ENCODE measurements at regions not wholly inside any gene's neighbourhood (a gene's known extent, or its start where the extent isn't known, plus 50 kb on each side); places are given as distances from the start of the nearest gene placed in this dataset.

- Histone ChIP-seq H3K27ac (no peak overlapping the region), H3K27me3 (replicated peaks; ENCODE audit: insufficient read depth) (no peaks in the 10 kb centered on the region), H3K36me3 (no peaks in the 10 kb centered on the region), H3K9me3 (no peaks in the 10 kb centered on the region), H3K4me3 (no peak overlapping the region), H3K4me1 (ENCODE audit: control insufficient read depth in 1 of 2, low read depth in 2 of 2) (no peaks in the 10 kb centered on the region)
- ATAC-seq (ENCODE audit: insufficient number of reproducible peaks, low FRiP score, low read depth) (no peak), DNase-seq (ENCODE audit: low spot score) (no peak)
- TF ChIP-seq, protein P1, sequence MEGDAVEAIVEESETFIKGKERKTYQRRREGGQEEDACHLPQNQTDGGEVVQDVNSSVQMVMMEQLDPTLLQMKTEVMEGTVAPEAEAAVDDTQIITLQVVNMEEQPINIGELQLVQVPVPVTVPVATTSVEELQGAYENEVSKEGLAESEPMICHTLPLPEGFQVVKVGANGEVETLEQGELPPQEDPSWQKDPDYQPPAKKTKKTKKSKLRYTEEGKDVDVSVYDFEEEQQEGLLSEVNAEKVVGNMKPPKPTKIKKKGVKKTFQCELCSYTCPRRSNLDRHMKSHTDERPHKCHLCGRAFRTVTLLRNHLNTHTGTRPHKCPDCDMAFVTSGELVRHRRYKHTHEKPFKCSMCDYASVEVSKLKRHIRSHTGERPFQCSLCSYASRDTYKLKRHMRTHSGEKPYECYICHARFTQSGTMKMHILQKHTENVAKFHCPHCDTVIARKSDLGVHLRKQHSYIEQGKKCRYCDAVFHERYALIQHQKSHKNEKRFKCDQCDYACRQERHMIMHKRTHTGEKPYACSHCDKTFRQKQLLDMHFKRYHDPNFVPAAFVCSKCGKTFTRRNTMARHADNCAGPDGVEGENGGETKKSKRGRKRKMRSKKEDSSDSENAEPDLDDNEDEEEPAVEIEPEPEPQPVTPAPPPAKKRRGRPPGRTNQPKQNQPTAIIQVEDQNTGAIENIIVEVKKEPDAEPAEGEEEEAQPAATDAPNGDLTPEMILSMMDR (IDR thresholded peaks at IDR 0.05): no peak
These were observed 162.1 kb upstream of the TBX18 start for GRCh38 chr6:84926189-84927155.

DNA sequence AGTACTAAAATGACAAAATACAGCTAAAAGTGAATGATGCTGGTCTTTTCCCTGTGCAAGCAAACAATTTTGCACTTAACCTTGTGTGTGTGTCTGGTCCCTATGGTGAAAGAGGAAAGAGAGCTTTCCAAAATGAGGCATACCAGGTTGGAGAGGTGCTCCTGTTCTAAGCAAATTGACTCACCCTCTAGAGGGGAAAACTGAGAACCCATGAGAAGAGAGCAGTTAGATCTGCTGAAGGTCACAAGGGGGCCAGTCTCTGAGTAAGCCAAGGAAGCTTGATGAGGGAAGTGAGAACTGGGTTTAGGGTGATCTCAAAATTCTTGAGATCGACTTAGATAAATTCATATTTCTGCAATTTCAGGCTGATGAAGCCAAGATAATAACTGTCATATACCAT lies 157.5 kb upstream of the TBX18 start:
- Histone ChIP-seq H3K9me3 (no peaks in the 10 kb centered on the region), H3K27ac (no peak overlapping the region), H3K36me3 (no peaks in the 10 kb centered on the region), H3K4me3 (no peak overlapping the region), H3K27me3 (replicated peaks; ENCODE audit: insufficient read depth) (no peaks in the 10 kb centered on the region), H3K4me1 (ENCODE audit: control insufficient read depth in 1 of 2, low read depth in 2 of 2) (no peaks in the 10 kb centered on the region)
- DNase-seq (ENCODE audit: low spot score) (no peak), ATAC-seq (ENCODE audit: insufficient number of reproducible peaks, low FRiP score, low read depth) (no peak)
- TF ChIP-seq, protein P1 (IDR thresholded peaks at IDR 0.05): no peak

DNA sequence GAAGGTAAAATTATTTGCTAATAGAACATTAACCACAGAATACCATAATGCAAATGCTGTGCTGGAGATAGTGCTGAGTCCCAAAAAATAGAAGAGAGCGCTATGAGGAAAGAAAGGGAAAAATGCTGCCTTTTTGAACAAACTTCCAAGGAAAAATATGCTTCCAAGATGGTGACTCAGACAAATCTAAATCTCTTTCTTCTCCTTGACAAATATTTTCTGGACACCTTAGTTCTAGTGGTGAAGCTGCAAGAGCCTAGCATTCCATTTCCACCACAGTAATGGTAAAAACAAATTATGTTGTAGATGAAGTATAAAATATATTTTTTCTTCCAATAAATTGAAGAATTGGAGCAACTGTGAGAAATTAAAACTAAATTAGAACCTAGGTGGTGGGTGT lies 155.6 kb upstream of the TBX18 start:
- no peaks in the 10 kb centered on the region for H3K9me3 ChIP-seq
- DNase-seq (ENCODE audit: low spot score) (no peak), ATAC-seq (ENCODE audit: insufficient number of reproducible peaks, low FRiP score, low read depth) (no peak)
- TF ChIP-seq, protein P1 (IDR thresholded peaks at IDR 0.05): no peak
- no peaks in the 10 kb centered on the region for H3K36me3 ChIP-seq
- no peak overlapping the region for H3K4me3 ChIP-seq
- no peaks in the 10 kb centered on the region for H3K27me3 ChIP-seq (replicated peaks; ENCODE audit: insufficient read depth)
- H3K27ac ChIP-seq: no peak overlapping the region
- H3K4me1 ChIP-seq (ENCODE audit: control insufficient read depth in 1 of 2, low read depth in 2 of 2): no peaks in the 10 kb centered on the region

DNA sequence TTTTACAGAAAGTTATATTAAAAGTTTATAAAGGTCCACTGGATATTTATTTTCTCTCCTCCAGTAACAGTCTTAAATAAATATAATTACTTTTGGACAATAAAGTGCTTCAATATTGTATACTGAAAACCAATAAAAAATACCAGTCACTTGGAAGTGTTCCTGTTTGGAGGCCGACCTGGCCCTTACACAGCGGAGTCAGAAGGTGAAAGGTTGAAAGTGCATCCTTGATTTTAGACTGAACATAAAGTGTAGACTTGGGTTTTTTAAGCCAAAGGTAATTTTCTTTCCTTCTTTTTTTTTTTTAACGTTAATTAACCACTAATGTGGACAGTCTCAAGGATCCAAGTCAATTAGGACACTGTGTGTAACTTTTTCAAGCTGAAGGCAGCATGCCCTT lies 152.3 kb upstream of the TBX18 start:
- Histone ChIP-seq H3K4me1 (ENCODE audit: control insufficient read depth in 1 of 2, low read depth in 2 of 2) (no peaks in the 10 kb centered on the region), H3K4me3 (no peak overlapping the region), H3K27ac (no peak overlapping the region), H3K9me3 (no peaks in the 10 kb centered on the region), H3K27me3 (replicated peaks; ENCODE audit: insufficient read depth) (no peaks in the 10 kb centered on the region), H3K36me3 (no peaks in the 10 kb centered on the region)
- DNase-seq (ENCODE audit: low spot score): no peak
- TF ChIP-seq, protein P1 (IDR thresholded peaks at IDR 0.05): no peak
- ATAC-seq (ENCODE audit: insufficient number of reproducible peaks, low FRiP score, low read depth): no peak

DNA sequence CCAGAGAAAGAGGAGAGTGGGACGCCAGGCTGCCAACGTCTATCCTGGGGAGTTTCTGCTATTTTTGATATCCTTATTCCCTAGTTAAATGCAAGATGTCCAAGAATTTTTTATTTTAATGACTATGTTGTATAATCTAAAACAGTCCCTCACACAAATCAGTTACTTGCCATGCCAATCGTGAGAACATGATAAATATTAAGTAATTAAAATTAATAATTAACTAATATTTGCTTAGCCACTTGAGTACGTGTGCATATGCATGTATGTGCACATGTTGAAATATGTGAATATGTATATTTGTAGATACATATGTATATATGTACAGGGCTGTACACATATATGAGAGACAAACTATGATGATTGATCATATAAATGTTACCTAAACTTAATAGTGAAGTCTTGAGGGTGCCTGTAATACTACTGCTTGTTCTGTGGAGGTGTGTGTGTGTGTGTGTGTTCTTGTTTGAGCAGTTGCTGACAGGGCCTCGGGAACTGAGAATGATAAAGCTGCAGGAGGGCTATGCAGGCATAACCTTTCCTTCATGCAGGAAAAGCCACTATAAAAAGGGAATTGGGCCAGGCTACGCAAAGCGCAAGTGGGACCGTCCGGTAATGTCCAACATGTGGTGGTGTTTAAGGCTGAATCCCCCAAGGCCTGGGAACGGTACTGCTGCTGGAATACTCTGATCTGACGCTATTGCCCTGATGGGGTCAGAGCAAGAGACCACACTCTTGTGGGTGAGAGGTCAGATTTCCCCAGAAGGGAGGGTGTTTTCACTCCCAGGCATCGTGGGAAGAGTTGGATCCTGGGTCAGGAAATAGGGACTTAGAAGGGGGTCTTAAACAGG lies 148.3 kb upstream of the TBX18 start:
- Histone ChIP-seq H3K36me3 (no peaks in the 10 kb centered on the region), H3K9me3 (no peaks in the 10 kb centered on the region), H3K4me3 (no peak overlapping the region), H3K4me1 (ENCODE audit: control insufficient read depth in 1 of 2, low read depth in 2 of 2) (no peaks in the 10 kb centered on the region), H3K27me3 (replicated peaks; ENCODE audit: insufficient read depth) (no peaks in the 10 kb centered on the region), H3K27ac (no peak overlapping the region)
- ATAC-seq (ENCODE audit: insufficient number of reproducible peaks, low FRiP score, low read depth) (no peak), DNase-seq (ENCODE audit: low spot score) (no peak)
- TF ChIP-seq, protein P1 (IDR thresholded peaks at IDR 0.05): no peak

All from thoracic aorta (tissue), 2 donors.